Fibroblast of skin of abdomen (primary cell): ENCODE measurements at regions not wholly inside any gene's neighbourhood (a gene's known extent, or its start where the extent isn't known, plus 50 kb on each side); places are given as distances from the start of the nearest gene placed in this dataset.
A peak's percentile ranks its signal among the peaks of the same experiment; 100 is the strongest.
"Not testable (repeated sequence)": the region's sequence is repeated elsewhere in the genome, so short reads cannot be mapped to it uniquely, and the experiment has no call there.

Experiments
- DNase-seq: peaks from one replicate; pipeline ENCODE4 v3.0.0-alpha.2; 2013

DNA sequence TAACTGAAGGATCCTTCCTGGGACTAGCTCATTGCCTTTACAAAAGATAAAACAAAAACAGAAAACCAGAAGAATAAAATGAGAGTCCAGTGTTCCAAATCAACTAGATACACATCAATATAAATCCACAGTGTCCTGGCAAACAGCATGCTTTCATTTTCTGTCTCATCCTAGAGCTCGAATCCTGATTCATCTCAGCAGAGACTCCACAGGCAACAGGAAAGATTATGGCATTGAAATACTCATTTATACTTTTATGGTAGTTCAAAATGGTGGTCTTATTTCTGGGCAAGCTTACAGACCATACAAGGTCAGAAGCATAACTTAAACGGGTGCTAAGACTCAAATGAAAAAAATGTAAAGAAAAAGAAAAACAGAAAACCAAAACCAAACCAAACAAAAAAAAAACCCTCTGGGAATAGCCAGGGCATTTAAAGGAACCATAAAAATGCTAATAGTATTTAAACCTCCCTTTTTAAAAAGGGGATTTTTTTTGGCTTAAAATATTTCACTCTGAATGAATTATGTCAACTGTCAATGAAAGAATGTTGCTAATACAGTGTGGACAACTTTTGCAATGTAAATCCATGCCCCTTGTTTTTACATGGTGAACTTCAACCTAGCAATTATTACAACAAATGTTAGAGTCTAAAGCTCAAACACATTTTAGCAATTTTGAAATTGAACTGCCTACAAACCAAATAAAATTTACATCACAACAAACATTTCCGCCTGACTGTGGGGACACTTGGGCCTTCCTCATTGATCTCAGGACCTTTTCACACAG is 57.9 kb downstream of the GPR101 start:
- peak; percentile 18 for DNase-seq

DNA sequence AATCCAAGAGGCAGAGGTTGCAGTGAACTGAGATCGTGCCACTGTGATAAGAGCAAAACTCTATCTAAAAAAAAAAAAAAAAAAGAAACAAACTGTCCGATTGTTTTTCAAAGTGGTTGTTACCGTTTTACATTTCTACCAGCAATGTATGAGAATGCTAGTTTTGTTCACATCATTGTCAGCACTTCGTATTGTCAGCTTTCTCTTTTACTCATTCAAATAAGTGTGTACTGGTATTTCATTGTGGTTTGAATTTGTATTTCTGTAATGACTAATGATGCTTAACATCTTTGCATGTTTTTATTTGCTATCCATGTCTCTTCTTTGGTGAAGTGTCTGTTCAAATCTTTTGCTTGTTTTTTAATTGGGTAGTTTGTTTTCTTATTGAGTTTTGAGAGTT is 65.8 kb downstream of the GPR101 start:
- no peak for DNase-seq

DNA sequence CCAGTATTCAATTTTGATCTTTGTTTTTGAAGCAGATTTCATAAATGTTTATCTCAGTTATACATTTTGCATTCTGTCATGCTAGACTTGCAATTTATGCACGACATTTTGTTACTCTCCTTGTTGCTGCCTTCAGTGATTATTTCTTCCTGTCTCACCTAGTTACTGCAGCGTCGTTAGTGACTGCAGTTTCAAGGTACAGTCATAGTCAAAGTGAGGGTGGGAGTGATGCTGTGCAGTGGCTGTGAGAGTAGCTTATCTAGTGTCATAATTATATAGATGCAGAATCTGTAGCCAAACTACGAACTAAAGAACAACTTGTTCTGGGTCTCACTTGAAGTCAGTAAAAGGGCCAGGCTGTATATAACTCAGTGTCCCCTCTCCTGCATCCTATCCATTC is 69.8 kb downstream of the GPR101 start:
- no peak for DNase-seq

DNA sequence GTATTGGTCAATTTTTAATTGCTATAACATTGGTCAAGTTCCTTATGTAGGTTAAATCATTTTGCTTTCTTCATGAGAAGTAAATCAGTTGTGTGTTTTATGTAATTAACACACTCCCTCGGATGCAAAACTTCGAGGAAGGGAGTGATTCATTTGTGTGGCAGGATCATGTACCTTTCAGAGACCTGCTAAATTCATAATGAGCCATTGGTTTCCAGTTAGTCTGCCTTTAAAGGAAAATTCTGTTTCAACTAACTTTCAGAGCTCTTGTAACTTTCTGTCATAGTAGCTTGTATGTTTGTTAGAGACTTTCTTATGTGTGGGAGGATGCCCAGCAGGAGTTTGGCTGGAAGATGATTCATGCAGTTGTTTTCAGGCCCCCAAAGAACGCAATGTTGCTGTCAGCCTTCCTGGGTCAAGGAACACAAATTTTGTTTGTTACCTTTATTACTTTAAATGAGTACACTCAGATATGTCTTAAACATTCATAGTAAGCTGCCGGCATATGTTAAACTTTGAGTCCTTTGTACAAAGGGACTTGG is 72.1 kb downstream of the GPR101 start:
- no peak for DNase-seq

DNA sequence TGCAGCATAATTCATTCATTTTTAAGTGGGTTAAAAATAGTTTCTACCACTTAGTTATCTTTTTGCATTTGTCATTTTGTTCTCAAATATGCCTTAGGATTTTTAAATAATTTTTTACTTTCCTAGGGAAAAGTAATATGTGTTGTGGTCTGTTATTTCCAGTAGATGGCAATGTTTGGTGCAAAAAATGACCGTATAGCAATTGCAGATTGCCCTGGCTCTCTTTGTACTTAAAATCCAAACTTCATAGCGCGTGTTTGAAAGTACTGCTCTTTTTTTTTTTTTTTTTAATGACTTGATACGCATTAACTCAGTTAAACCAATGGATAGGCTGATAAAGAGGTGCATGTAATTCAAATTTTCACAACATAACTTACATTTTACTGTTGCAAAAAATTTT is 74.4 kb upstream of the RBMX start:
- peak; percentile 16 for DNase-seq

DNA sequence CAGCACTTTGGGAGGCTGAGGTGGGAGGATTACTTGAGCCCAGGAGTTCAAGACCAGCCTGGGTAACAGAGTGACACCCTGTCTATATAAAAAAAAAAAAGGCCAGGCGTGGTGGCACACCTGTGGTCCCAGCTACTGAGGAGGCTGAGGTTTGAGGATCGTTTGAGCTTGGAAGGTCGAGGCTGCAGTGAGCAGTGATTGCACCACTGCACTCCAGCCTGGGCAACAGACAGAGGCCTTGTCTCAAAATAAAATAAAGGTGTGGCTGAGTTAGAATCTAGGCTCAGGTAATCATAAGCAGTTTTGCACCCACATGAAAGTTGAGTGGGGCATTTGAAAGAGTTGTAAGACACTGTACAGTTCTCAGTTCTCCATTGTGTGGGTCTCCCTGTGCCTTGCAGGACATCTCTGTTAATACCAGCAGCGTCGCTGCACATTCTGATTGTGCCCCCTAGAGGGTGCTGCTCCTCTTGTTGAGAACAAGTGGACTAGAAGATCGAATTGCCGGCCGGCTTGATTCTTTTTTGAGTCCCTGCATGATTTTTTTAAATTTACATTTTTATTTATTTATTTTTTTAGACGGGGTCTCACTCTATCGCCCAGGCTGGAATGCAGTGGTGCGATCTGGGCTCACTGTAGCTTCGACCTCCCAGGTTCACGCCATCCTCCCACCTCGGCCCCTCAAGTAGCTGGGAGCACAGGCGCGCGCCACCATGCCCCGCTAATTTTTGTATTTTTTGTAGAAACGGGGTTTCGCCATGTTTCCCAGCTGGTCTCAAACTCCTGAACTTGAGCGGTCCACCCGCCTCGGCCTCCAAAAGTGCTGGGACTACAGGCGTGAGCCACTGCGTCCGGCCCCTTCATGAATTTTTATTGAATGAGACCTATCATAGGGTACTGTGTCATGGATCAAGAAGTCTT is 73.6 kb upstream of the RBMX start:
- peak; percentile 49 for DNase-seq

DNA sequence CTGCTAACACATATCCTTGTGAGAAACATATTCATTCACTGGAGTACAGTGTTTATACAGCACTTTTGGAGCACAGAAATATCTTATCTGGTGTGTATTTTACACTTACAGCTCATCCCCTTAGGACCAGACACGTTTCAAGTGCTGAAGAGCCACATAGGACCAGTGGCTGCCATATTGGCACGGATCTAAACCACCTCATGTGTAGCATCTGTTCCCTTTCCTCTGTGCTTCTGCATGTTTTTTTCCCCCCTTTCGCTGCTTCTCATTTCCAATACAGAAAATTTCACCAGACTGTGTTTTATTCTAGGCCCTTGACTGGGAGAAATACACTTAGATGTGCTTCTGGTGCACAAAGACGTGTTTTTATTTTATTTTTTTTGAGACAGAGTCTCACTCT is 69.7 kb upstream of the RBMX start:
- DNase-seq, result no peak

DNA sequence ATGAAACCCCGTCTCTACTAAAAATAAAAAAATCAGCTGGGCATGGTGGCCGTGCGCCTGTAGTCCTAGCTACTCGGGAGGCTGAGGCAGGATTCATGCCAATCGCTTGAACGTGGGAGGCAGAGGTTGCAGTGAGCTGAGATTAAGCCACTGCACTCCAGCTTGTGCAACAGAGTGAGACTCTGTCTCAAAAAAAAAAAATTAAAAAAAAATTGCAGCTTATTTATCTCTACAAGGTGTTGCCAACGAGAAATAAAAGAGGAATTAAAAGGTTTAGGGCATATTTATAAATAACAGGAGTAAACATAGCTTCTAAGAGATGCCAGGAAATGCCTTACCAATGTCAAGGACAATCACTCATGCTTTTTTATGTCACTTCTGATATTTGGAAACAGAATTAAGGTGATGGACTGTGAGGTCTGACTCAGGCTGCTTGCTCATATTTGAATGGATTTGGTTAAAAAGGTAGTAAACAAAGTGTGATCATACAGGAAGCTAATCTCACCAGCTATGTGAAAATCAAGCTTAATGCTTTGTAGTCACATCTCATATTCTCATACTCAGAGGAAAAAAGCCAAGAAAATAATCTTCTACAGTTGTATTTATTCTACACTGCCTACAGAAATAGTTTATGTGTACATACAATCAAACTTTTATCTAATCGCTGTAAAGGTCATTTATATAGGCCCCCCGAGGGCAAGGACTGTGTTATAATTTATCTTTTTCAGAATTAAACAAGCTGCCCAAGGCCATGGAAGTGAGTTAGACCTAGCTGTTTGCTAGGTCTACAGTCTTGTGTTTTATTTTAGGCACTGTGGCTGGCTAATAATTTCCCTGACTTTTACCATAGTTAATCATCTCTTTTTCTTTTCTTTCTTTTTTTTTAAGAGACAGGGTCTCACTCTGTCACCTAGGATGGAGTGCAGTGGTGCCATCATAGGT is 61.1 kb upstream of the RBMX start:
- DNase-seq, result no peak

DNA sequence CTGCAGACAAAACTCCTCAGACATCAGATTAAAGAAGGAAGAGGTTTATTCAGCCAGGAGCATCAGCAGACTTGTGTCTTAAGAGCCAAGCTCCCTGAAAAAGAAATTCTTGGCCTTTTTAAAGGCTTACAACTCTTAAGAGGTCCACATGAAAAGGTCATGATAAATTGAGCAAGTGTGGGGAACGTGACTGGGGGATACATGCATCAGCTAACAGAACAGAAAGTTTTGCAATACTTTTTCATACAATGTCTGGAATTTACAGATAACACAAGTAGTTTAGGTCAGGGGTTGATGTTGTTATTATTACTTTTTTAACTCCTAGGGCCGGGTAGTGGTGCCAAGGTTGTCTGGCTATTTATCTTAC is 55.6 kb upstream of the RBMX start:
- no peak for DNase-seq

DNA sequence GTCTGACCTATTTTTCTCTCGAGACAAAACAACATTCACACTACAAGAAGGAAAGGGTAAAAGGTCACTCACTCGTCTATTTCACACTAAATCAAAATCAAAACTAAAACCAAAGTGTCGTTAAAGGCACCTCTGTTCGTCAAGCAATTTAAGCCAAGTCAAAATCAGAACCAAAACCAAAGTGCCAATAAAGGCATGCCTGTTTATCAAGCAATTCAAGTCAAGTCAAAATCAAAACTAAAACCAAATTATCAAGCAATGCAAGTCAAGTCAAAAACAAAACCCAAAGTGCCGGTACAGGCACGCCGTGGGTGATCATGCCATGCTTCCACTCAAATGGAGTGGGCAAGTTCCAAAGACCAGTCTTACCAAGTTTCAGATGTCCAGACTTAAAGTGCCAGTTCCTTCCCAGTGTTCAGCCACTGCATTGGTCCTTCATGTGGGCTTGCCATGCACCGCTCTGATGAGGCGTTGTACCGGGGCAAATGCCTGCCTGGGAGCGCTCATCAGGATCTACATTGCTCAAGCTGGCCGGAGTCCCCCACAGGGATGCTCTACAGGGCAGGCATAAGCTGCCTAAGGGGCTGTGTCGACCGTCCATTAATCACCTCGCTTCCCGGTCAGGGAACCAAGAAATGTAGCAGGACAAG is 55.1 kb upstream of the RBMX start:
- not testable (repeated sequence) for DNase-seq

DNA sequence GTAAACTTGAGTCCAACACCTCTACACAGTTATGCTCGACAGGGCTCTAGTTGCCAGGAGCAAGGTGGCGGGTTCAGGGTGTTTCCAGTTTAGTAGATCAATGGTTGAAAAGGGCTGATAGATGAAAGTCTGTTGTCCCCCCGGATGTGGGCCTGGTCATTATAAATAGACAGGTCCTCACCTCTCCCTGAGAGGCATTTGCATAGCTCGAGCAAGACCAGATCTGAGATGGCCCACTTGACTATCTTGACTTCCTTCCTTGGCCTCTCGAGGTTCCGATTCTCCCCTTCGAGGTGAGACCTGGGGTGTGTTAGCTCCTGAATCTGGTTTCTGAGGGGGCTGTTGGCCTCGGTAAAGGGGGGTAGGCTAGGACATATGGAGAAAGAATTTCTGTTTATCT is 54.1 kb upstream of the RBMX start:
- DNase-seq, result not testable (repeated sequence)

DNA sequence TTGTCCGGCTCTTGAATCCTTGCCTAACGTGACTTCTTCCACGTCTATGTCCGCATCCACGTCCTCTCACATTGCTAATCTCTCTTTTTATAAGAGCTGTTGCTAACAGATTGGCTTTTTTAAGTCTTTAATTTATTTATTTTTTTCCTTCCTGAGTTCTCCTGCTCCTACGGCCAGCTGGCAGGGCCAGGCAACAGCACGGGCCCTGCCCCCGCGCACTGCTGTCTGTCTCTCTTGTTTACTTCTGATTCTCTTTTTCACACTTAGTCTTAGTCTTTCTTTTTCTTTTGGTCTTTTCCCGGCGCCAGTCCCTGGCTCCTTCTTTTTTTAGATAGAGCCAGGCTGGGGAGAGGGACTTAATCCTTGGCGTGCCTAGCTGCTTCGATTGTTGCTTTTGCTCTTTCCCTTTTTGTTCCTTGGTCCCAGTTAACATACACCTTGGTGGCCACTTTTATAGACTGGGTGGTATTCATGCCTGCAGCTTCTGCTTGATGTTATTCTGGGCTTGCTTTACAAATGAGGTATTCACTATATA is 53.2 kb upstream of the RBMX start:
- no peak for DNase-seq

DNA sequence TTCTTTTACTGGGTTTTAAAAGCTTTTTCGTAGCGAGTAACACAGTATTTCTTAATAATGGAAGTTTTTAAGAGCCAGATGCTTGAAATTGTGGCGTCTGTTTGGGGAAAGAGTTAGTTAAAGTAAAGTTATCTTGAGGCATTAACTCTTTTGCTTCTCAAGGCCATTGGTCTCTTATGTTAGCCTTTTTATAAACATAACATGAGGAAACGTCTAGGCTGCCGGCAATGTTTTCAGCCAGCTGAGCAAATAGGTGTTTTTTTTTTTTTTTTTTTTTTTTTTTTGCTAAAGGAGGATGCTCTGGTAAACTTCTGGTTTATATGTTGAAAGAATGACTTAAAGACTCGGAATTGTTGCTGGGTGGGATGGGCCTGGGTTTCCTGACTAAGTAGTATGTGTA is 51.1 kb upstream of the RBMX start:
- no peak for DNase-seq
